ENCODE measurements at regions not wholly inside any gene's neighbourhood (a gene's known extent, or its start where the extent isn't known, plus 50 kb on each side); places are given as distances from the start of the nearest gene placed in this dataset.

DNA sequence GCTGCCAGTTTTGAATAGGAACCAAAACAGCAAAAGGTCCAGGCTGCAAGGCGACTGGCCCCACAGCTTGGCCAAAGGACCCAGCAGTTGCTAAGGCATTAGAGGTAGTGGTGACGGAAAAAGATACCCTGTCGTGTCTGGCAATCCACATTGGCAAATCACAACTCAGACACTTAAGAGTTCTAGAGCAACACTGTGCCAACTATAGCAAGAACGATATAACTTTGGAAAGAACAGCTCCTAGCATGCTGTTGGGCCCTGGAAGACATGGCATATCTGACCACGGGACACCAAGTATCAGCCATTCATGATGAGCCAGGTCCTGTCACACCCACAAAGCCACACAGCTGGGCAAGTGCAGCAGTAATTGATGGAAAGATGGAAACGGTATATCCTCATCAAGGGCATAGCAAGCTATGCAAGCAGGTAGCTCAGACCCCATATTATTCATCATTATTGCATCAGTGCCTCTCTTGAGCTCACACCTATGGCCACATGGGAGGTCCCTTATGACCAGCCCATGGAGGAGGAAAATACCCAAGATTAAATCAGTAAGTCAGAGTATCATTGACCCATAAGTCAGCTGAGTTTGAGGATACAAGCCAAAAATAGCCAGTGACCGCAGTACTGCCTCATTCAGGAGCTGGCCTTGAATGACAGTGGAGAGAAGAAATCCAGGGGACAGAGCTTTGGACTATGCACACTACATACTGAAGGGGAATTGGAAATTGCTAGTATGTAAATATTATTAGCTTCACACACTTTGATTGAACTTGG lies 221.2 kb downstream of the SETD4 start:
- DNase-seq = no peak
- TF ChIP-seq POLR2A (IDR thresholded peaks at IDR 0.05; ENCODE audit: low read length) (no peak), GATA1 (IDR thresholded peaks at IDR 0.05; ENCODE audit: low read depth, low read length) (no peak)

DNA sequence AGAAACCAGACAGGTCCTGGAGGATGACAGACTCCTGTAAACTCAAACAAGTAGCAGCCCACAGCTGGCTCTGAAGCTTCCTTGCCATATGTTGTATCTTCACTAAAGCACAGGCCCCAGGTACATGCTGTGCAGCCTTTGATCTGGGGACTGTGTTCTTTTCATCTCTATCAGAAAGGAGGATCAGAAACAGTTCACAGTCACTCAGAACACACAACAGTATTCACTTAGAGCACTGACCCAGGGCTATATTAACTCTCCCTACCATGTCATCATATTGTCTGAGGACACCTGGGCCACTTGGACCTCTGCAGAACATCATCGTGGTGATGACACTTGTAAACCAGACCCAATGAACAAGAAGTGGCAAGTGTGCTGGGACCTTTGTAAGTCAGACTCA lies 222.0 kb downstream of the SETD4 start:
- no peak for TF ChIP-seq GATA1 (IDR thresholded peaks at IDR 0.05; ENCODE audit: low read depth, low read length)
- no peak for TF ChIP-seq POLR2A (IDR thresholded peaks at IDR 0.05; ENCODE audit: low read length)
- no peak for DNase-seq

DNA sequence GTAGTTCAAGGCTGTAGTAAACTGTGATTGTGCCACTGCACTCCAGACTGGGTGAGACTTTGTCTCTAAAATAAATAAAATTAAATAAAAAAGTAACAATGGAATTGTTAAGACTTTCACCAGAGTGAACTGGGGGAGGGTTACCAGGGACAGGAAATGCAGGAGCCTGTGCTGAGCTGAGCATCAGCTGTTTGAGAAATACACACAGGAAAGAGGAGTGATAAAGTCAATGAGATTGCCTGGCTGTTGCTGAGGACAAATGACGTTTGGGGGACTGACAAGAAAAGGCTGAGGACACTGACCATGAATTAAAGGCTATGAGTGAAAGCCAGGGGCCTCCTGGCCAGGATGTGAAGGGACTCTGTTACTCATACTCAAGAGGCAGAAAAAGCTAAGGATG lies 226.3 kb downstream of the SETD4 start:
- TF ChIP-seq POLR2A (IDR thresholded peaks at IDR 0.05; ENCODE audit: low read length) (no peak), GATA1 (IDR thresholded peaks at IDR 0.05; ENCODE audit: low read depth, low read length) (no peak)
- DNase-seq = no peak

DNA sequence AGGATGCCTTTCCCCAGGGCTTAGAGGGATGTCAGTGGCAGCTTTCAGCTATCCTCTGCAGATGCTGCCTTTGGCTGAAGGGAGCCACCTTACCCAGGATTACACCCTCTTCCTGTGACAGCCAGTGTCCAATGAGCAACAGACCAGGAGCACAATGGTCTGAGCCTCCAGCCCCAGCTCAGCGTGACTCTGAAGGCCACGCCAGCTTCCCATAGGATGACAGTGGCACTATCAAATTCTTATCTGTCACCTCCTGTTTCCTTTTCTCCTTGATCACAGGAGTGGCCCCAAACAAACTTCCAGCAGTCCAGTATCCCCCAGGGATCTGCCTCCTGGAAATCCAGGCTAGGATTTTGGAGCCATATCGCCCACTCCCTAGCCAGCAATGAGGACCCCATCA lies 226.9 kb downstream of the SETD4 start:
- no peak for DNase-seq
- TF ChIP-seq GATA1 (IDR thresholded peaks at IDR 0.05; ENCODE audit: low read depth, low read length) (no peak), POLR2A (IDR thresholded peaks at IDR 0.05; ENCODE audit: low read length) (no peak)

DNA sequence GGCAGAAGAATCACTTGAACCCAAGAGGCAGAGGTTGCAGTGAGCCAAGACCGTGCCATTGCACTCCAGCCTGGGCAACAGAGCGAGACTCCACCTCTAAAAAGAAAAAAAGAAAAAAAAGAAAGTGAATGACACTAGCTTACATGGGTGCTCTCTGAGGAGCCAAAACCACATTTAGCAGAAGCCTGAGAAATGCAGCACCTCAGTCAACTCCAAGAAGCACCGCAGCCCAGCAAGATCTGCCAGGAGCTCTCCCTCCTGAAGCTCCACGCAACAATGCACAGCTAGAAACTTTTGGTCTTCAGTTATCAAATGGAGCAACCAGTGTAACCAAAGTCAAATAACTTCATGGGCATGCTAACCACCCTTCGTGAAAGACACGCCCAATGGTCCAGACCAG lies 229.1 kb downstream of the SETD4 start:
- no peak for DNase-seq
- TF ChIP-seq POLR2A (IDR thresholded peaks at IDR 0.05; ENCODE audit: low read length) (no peak), GATA1 (IDR thresholded peaks at IDR 0.05; ENCODE audit: low read depth, low read length) (no peak)

DNA sequence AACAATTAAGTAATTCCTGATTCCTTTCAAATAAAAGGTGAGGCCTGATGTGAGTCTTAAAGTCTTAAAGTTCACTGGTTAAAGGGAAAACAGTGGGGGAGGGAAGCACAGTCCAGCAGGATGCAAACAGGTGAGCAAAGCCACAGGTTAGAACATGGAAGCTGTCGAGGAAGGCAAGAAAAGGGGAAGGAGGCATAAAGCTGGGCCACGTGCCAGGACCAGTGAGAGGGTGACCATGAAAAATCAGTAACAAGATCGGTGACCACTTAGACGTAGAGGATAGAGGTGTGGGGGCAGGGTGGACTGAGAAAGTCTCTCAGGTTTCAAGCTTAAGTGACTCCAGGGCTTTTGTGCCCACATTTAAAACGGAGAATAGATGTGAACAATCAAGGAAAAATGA lies 231.3 kb downstream of the SETD4 start:
- no peak for TF ChIP-seq GATA1 (IDR thresholded peaks at IDR 0.05; ENCODE audit: low read depth, low read length)
- no peak for TF ChIP-seq POLR2A (IDR thresholded peaks at IDR 0.05; ENCODE audit: low read length)
- DNase-seq = no peak

DNA sequence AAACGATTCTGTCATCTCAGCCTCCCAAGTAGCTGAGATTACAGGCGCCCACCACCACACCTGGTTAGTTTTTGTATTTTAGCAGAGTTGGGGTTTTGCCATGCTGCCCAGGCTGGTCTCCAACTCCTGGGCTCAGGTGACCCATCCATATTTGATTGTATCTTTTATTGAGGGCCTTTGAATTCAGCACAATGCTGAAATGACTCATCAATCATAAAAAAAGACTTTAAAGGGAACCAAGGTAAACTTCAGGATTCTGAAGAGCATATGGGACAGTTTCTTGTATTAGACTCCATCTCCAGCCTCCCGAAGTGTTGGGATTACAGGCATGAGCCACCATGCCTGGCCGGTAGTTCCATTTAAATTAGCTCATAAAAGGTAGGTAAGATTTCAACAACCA lies 232.2 kb downstream of the SETD4 start:
- DNase-seq = no peak
- TF ChIP-seq POLR2A (IDR thresholded peaks at IDR 0.05; ENCODE audit: low read length) (no peak), GATA1 (IDR thresholded peaks at IDR 0.05; ENCODE audit: low read depth, low read length) (no peak)

DNA sequence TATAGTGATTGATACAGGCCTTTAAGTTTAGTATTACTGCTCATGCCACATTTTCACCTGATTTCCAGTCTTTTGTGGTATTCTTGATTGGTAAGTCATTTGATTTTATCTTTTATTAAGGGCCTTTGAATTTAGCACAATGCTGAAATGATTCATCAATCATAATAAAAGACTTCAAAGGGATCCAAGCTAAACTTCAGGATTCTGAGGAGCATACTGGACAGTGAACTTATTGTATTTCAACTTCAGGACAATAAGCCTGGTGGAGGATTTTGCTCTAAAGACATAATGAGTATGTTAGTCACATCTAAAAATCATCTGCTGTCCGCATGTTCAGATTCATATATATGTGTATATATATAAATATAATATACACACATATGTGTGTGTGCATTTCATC lies 233.3 kb downstream of the SETD4 start:
- DNase-seq = no peak
- no peak for TF ChIP-seq GATA1 (IDR thresholded peaks at IDR 0.05; ENCODE audit: low read depth, low read length)
- no peak for TF ChIP-seq POLR2A (IDR thresholded peaks at IDR 0.05; ENCODE audit: low read length)

DNA sequence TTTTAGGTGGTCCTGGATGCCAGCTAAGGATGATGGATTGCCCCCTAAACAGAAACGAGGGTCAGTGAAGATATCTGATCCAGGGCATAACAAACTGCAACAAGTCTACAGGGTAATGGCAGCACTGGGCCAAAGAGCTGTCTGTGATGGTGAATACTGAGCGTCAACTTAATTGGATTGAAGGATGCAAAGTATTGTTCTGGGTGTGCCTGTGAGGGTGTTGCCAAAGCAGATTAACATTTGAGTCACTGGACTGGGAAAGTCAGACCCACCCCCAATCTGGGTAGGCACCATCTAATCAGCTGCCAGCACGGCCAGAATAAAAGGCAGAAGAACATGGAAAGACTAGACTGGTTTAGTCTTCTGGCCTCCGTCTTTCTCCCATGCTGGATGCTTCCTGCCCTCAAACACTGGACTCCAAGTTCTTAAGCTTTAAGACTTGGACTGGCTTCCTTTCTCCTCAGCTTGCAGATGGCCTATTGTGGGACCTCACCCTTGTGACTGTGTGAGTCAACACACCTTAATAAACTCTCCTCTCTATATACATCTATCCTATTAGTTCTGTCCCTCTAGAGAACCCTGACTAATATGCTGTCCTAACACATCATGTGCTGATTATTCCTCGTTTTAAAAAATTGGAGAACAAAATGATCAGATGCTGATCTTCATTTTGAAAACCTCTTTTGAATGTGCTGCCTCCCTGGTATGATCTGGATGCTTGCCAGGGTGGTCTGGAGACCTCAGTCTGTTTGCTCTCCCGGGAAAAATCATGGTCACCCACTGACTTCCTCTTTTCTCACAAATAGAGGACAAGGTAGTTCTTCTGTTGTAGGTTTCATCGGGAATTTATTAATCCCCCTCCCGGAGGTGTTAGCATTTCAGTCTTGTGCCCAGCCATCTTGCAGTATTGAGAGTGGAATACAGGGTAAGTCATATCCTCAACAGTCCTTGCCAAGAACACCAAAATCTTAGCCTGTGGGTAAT lies 234.7 kb downstream of the SETD4 start:
- TF ChIP-seq GATA1 (IDR thresholded peaks at IDR 0.05; ENCODE audit: low read depth, low read length) = no peak
- no peak for TF ChIP-seq POLR2A (IDR thresholded peaks at IDR 0.05; ENCODE audit: low read length)
- no peak for DNase-seq

DNA sequence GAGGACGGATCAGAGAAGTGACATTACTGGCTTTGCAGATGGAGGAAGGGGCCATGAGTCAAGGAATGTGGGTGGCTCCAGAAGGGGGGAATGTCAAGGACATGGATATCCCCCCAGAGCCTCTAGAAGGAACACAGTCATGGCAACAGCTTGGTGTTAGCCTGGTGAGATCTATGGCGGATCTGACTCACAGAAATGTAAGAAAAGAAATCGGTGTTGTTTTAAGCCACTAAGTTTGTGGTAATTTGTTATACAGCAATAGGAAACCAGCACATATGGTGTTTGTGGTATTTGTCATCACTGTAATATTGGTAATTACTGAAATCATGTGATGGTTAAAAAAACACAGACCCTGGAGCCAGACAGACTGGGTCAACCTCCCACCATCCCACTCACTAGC lies 236.2 kb downstream of the SETD4 start:
- TF ChIP-seq POLR2A (IDR thresholded peaks at IDR 0.05; ENCODE audit: low read length) (no peak), GATA1 (IDR thresholded peaks at IDR 0.05; ENCODE audit: low read depth, low read length) (no peak)
- no peak for DNase-seq

DNA sequence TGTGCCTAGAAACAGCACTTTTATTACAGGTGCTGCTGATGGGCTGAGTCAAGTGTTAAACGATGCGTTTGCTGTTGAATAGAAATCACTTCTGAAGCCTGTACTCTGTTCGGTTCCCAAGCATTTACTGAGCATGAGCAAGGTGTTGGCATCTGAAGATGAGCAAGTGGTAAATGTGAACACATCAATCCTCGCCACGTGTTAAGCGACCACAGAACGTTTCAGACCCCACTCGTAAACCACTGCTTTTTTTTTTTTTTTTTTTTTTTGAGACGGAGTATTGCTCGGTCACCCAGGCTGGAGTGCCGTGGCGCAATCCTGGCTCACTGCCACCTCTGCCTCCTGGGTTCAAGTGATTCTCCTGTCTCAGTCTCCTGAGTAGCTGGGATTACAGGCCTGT lies 241.2 kb downstream of the SETD4 start:
- no peak for DNase-seq
- no peak for TF ChIP-seq GATA1 (IDR thresholded peaks at IDR 0.05; ENCODE audit: low read depth, low read length)
- no peak for TF ChIP-seq POLR2A (IDR thresholded peaks at IDR 0.05; ENCODE audit: low read length)

DNA sequence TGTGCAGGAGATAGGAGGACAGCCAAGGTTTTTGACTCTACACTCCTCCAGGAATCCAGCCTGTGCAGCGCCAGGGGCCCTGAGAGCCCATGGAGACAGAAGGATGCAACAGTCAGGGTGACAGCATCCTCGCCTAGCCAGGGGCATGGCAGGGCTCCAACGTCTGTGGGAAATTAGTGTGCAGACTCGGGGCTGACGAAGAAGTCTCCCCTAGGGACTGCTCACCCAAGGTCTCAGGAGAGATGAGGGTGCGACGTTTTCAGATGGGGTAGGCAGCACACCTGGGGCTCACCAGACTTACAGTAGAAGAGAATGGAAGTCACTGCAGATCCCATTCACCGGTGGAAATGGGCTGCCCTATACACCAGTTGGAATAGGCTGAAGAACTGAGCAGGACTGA lies 241.7 kb downstream of the SETD4 start:
- no peak for TF ChIP-seq POLR2A (IDR thresholded peaks at IDR 0.05; ENCODE audit: low read length)
- TF ChIP-seq GATA1 (IDR thresholded peaks at IDR 0.05; ENCODE audit: low read depth, low read length) = no peak
- no peak for DNase-seq

DNA sequence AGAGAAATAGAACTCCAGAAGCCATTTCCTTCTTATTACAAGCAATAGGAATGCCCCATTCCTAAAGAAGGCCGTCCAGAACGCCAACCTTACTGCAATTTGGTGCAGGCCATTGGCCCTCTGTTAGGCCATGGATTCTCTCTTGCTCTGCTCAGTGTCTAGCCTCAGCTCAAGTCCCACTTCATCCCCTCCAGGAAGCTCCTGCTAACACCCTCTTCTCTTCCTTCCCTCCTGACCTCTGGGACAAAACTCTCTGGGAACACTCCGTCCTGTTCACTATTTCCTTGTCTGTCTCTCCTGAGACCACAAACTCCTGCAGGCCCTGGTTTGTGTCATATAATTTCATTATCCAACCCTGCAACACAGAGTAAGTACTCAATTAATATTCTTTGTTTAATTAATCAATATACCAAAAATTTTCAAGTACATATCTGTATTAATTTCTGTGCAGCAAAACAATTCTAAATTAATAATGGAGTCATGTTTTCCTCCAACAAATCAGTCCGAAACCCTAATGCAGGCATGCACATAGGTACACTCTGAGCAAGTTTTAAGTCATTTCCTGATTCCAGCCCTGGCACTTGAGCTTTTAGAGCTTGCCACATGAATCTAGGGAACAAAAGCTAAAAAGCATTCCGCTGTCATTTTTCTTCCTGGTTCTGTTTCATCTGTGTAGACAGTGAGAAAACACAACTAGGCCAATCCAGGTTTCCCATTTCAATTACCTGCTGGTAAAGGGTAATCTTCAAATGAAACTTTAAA lies 245.3 kb downstream of the SETD4 start:
- TF ChIP-seq GATA1 (IDR thresholded peaks at IDR 0.05; ENCODE audit: low read depth, low read length) = no peak
- no peak for TF ChIP-seq POLR2A (IDR thresholded peaks at IDR 0.05; ENCODE audit: low read length)
- no peak for DNase-seq

DNA sequence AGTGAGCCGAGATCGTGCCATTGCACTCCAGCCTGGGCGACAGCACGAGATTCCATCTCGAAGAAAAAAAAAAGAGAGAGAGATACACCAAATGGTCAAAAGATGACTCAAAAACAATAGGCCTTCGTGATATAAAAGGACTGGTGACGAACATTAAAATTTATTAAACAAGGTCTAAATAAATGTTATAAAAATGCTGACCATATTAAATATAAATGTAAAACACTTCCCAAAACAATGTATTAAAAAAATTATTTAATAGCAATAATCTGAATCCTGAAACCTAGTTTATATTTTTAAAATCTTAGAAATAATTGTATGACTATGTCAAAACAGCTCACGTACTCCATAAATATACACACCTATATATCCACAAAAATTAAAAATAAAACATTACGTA lies 247.6 kb downstream of the SETD4 start:
- DNase-seq = no peak
- TF ChIP-seq GATA1 (IDR thresholded peaks at IDR 0.05; ENCODE audit: low read depth, low read length) = no peak
- TF ChIP-seq POLR2A (IDR thresholded peaks at IDR 0.05; ENCODE audit: low read length) = no peak

Data from erythroblast (primary cell).